ENCODE measurements at regions not wholly inside any gene's neighbourhood (a gene's known extent, or its start where the extent isn't known, plus 50 kb on each side); places are given as distances from the start of the nearest gene placed in this dataset.

DNA sequence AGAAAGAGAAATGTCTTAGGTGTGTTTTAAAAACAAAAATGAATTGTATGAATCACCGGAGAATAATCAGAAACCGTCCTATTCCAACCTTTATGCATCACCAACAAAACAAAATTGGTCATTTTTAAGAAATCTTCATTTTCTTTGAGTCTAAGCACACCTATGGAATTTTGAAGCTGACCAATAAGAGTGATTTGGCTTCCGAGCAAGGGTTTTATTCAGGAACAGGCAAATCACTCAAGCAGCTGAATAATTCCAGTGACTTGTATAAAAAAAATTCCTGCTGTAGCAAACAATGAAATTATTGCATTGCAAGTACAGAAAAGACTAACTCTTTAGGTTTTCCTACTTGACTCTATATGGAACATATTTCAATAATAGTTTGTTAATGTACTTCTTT is 83.8 kb upstream of the FNDC3B start:
- DNase-seq (ENCODE audit: low read depth in 2 of 2) = no peak

DNA sequence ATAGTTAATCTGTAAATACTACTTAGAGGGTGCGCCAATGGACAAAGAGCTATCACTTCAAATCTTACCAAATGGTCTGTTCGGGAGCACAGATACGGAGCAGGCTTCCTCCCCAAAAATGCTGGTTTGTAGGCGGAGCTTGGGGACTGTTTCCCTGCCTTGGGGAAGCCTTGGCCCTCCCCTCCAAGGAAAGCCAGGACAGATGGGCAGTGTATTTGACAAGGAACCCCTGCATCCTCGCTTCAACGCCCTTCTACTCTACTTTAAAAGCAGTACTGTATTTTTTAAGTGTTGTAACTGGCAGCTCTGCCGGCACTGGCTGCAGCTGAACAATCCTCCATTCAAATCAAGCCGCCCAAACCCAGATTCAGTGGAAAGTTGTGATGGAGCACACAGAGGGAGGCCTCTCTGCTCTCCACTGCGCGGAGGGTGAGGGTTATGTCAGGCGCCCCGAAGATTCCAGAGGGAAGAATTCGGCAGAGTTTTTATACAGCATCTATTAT is 83.1 kb upstream of the FNDC3B start:
- DNase-seq (ENCODE audit: low read depth in 2 of 2) = no peak

DNA sequence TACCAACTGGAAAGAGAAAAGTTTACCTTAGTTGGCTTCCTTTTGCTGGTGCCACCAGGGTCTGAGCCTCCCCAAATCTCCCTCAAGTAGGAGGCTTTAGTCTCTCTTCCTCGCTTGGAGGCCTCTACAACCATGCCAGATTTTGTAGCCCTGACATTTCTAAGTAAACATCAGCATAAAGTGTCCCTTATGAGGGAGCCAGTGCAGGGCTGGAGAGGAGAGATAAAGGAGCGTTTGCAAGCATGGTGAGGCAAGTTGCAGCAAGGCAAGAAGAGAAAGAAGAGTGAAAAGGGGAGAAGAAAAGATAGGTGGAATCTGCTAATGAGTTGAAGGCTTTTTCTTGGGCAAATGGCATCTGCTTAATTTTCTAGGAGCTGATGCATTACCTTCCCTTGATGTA is 82.7 kb upstream of the FNDC3B start:
- DNase-seq (ENCODE audit: low read depth in 2 of 2) = no peak

DNA sequence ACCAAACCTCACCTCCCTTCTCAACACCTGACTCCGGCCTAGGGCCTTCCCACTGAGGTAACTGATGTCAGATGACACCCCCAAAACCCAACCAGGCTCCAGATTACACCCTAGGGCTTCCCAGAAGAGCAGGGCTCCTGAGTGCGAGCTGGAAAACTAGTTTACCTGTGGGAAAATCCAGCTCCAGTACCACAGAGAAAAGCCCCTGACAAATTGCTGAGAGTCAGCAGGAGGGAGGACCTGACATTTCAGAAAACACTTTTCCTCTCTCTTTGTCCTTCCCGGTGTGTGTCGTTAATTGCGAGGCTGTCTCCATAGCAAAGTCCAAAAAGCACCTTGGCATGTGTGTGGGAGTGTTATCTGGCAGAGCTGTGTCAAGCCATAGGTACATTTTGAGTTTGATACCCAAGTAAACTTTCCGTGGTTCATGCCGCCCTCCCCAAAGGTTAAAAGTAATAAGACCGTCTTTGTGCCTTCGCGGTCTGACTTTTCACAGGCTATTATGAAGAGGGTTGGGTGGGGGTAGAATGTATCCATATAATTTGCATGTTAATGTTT is 79.8 kb upstream of the FNDC3B start:
- DNase-seq (ENCODE audit: low read depth in 2 of 2) = no peak

DNA sequence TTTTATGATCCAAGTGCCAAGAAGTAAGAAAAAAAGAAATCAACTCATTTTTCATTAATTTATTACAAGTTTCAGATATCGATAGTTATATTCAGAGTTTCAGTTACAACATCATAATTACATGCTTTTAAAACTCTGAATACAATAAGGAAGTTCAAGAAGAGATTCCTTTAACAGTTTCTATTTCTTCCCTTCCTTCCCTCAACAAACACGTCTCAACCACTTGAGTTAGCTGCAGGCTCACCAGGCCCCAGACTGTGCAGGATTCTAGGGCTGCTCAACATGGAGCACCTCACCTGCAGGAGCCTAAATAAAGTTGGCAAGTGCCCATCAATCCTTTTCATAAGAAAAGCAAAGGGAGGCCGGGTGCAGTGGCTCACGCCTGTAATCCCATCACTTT is 79.2 kb upstream of the FNDC3B start:
- DNase-seq (ENCODE audit: low read depth in 2 of 2) = no peak

DNA sequence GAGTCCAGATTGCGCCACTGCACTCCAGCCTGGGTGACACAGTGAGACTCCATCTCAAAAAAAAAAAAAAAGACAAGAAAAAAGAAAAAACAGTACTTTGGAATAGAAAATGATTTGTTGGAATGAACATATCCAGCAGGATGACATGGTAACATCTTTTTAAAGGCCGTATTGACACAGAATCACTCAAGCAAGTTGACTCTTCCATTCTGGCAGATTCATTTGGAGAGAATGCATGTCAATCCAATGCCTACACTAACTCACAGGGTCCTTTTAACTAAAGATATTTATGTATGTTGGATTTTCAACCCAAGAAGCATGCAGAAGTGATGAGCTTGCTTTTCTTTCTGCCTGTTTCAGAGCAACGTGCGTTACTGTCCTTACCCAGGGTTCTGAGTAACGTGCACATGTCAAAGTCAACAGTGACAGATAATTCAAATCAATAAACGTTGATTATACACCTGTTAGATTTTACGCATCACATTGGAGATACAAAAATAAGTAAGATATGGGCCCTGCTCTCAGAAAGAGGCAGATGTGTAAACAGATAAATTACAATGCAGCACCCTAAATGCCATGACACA is 77.1 kb upstream of the FNDC3B start:
- no peak for DNase-seq (ENCODE audit: low read depth in 2 of 2)

DNA sequence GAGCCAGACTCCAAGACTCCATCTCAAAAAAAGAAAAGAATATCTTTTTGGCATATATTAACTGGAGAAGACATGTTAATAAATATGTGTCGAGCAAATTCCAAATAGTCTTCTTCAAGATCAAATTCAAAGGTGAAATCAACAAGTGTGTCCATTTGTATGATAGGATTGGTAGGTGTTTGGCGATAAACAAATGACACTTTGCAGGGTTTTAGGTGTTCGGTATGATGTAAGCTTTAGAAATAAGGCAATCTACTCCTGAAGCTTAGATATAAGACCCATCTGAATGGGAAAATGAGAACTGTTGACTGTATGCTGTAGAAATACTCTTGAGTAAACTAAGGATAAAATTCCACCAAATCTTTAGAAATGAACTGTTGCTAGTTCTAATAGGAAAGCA is 75.8 kb upstream of the FNDC3B start:
- no peak for DNase-seq (ENCODE audit: low read depth in 2 of 2)

DNA sequence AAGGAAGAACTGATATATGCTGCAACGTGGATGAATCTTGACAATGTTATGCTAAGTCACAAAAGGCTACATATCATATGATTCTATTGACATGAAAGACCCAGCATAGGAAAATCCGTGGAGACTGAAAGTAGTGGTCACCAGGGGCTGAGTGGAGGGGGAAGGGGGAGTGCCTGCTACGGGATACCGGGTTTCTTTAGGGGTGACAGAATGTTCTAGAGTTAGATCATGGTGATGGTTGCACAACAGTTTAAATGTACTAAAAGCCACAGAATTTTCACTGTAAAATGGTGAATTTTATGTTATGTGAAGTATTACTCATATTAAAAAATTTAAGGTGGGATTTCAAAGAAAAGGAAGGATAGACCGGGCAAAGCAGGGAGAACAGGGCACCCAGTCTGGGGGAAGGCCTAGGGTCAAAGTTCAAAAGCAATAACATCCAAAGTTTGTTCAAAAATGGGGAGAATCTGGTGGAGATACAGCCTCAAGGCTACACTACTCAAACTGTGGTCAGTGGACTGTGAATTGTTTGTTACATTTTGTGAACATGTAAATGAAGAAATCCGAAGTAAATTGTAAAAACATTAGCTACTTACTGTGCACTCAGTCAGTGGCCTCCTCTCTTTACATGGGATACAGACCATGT is 74.2 kb upstream of the FNDC3B start:
- no peak for DNase-seq (ENCODE audit: low read depth in 2 of 2)

DNA sequence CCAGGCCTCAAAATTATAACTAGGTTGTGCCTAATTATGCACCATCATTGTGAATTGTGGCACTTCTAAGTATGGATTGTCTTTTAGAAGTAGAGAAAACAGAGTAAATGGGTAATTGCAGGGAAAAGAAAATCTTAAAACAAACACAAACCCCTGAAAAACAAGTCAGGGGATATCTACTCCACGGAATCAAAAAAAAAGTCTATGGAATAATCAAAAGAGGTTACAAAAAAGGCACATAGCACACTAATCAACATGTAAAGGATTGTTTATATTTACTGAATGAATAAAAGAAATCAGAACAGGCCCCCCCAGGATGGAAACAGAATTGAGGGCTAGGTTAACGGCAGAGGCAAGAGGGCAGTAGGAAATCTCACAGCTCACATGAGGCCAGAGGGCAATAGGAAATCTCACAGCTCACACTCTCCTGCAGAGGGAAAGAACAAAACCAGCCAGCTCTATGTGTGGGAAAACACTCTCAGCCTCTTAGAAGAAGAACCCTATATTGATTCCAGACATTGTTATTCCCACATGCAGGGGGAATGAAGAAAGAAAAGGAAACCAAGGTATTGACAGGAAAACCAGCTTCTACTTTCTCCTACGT is 72.7 kb upstream of the FNDC3B start:
- DNase-seq (ENCODE audit: low read depth in 2 of 2) = peak in 1 of 2 donors; percentile 84

DNA sequence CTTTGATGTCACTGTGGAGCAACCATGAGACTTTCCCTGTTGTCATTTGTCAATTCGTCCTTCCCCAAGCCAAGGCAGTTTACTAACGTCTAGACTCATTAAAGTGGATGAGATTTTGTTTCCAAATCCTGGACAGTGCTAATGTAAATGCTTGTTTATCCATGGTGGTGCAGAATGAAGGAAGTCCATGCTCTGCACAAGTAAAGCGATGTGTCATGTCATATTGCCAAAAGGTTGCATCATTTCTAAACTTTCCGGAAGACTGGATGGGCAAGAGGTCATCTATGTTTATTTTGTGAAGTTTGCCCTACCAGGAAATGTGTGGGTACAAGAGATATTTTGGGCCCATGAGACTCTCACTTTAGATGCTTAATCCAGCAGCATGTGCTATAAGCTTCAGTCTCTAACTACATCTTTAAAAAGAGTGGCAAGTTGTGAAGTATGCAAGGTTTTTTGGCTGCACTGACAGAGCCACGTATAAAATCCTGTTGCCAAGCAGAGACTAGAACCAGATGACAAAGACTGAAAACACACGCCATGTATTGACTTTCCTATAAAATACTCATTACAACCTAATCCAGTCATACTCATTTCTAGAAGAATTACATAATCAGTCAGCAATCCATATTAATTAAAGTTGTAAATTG is 72.1 kb upstream of the FNDC3B start:
- peak; percentile 89 to 90 for DNase-seq (ENCODE audit: low read depth in 2 of 2)

DNA sequence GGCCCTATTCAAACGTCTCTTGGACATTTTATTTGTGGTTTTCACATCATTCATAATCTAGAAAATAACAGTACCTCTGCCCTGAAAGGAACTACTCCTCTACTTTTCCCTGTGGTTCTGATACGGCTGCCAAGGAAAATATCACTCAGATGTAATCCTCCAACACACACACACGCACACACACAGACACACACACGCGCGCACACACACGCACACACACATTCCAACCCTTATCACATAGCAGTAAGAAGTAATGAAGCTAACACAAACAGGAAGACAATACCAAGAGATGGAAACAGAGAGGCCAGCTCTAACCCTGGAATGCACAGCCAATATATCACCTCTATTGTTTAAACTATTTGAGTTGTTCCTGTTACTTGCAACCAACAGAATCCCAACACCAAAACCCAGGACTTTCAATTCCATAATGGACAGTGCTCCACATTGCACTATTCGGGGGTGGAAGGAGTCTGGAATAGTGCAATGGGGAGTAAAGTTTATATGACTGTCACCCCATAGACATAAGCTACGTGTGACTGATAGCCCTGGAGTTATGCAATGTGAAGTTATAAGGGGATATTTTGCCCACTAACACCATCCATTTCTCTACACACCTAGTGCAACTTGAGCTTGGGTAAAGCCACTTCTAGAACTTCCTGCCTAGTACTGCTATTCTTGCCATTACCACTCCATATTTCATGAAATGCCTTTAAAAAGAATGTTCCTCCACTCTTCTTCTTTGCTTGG is 71.3 kb upstream of the FNDC3B start:
- DNase-seq (ENCODE audit: low read depth in 2 of 2) = peak; percentile 77 to 88

DNA sequence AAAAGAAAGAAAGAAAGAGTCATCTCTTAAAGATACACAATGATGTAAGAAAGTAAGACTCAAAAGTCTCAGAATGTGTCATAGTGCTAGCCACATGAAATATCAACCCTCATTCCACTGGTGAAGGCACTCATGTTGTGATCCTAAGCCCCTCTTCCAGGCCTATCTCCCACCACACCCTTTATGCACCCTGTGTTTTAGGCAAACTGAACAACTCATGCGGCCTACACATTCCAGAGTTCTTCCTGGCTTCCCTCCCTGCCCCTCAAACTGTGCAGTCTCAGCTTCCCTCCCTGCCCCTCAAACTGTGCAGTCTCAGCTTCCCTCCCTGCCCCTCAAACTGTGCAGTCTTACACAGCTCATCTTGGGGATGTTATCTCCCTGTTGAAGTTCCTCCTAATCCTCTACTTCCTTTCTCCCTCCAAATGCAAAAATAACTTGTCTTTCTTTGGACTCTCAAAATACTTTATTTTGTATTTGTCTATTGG is 69.0 kb upstream of the FNDC3B start:
- DNase-seq (ENCODE audit: low read depth in 2 of 2) = no peak

DNA sequence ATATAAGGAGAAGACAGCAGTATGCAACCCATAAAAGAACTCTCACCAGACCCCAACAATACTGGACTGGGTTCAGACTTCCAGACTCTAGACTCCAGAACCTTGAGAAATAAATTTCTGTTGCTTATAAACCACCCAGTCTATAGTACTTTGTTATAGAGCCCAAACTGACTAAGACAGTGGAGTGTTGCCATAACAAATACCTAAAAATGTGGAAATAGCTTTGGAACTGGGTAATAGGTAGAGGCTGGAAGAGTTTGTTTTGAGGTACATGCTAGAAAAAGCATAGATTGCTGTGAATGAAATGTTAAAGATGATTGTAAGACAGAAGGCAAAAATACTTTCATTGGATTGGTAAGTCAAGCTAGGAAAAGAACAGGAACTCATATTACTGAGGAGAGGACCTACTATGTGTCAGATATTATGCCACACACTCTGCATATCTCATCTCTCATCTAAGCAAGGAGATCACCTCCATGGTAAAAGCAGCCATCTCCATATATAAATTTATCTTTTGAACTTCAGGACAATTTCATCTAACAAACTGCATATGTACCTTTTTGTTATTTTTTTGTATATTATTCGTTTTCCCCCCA is 67.4 kb upstream of the FNDC3B start:
- no peak for DNase-seq (ENCODE audit: low read depth in 2 of 2)

DNA sequence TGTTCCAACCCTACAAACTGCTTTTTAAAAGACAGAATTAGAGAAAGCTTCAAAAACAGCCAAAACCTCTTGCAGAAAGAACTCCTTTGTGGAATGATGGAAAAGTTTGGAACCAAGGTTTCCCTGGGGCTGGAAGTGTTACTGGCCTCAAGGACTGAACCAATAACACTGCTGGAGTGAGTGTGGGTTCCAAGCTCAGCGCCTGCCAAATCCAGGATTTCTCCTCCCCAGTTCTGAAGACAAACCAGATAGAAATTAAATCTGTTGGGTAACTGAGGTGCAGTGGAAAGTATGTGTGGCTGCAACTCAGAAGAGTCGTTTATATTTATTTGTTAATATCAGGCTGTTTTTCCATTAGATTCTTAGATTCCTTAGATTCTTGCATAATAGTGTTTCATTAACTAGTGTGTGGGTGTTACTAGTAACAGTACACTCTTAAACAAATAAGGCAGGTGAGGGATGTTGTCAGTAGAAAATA is 66.5 kb upstream of the FNDC3B start:
- DNase-seq (ENCODE audit: low read depth in 2 of 2) = no peak

DNA sequence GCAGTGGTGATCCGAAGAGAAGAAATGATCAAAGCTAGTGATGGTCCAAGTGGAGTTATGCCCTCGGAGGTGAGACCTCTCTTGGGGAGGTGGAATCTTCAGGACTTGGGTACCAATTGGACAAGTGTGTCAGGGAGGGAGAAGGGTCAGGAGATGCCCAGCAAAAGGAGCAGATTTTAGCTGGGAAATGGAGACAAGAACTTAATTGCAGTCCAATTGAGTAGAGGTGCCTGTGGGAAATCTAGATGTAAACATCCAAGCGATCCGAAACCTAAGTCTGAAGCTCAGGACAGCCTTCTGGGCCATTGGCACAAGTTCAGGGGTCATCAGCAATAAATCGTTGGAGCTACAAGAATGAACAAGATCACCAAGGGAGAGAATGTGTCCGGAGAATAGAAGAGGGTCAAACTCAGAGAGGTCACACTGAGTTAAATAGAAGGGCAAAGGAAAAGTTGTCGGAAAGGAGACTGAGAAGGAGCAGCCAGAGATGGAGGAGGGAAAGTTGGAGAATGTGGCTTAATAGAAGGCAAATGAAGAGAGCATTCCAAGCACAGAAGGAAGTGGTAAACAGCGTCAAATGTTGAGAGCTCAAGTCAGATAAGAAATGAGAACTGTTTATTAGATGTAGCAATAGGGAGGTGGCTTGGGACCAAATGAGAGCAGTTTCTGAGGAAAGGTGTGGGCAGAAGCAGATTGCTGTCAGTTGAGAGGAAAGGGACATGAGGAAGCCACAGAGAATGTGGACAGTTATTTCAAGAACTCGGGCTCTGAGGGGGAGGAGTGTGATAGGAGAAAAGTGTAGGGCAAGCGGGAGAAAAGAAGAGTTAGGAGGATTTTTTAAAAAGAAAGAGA is 64.2 kb upstream of the FNDC3B start:
- no peak for DNase-seq (ENCODE audit: low read depth in 2 of 2)

DNA sequence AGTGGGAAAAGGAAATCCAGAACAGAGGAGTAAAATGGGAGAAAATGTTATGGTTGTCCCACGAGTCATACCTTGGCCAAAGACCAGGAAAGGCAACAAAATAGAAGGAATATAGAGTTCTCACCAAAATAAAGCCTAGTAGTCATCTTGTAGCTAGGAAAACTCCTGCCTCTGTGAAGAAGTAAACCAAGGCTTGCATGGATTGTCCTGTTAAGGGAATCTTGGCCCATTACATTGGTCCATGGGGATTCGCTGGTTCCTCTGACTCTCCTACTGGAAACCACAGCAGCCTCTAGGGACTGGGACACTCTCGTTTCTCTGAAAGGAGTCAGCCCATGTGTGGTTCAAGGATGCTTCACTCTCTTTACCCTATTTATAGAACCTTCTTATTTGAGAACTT is 62.9 kb upstream of the FNDC3B start:
- DNase-seq (ENCODE audit: low read depth in 2 of 2) = no peak

DNA sequence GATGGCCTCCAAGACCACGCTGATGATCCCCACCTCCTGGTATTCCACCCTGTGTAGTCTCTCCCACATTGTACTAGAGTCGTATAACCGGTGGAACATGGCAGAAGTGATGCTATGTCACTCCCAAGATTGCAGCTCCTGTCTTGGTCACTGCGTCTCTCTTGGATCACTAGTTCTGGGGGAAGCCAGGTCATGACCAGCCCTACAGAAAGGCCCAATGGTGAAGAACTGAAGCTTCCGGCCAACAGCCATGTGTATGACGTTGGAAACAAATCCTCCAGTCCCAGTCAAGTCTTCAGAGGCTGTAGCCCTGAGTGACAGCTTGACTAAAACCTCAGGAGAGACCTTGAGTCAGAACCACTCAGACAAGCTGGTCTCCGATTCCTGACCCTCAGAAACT is 61.9 kb upstream of the FNDC3B start:
- no peak for DNase-seq (ENCODE audit: low read depth in 2 of 2)

DNA sequence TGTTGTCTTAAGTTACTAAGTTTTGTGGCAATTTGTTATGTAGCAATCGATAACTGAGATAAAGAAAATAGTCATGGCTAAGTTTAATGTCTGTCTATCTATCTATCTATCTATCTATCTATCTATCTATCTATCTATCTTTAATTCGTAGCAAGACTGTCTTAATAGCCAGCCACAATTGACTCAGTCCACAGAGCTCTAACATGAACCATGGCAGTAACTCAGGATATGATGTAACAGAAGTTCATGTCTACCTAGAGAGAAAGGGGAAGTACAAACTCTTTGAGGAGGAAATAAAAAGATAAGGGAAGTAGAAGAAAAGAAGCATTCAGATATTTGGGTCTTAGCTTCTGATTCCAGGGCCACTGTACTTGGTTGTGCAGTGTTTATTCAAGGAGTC is 61.5 kb upstream of the FNDC3B start:
- no peak for DNase-seq (ENCODE audit: low read depth in 2 of 2)

DNA sequence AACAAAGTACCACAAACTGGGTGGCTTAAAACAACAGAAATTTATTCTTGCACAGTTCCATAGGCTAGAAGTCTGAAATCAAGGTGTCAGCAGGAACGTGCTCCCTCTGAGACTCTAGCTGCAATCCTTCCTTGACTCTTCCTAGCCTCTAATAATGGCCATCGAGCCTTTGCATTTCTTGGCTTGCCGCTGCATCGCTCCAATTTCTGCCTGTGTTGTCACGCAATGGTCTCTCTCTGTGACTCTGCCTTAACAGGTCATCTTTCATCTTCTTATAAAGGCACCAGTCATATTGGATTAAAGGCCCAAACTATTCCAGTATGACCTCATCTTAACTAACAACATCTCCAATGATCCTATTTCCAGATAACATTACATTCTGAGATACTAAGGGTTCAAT is 61.0 kb upstream of the FNDC3B start:
- DNase-seq (ENCODE audit: low read depth in 2 of 2) = no peak

DNA sequence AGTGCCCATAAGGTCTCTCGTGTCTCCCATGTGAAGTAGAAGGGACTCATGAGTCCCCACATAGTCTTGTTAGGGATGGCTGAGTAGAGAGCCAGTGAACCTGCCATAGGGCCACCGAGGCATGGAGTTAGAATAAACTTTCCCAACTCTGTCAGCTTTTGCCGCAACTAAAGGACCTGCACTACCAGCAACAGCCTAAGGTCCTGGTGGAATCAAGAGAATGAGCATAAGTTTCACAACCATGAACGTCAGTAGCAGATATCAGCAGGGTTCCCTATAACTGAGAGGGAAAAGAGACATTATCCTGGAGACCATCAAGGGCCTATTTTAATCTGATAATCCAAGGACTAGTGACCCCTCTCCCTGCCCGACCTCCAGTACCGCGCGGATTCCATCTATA is 60.3 kb upstream of the FNDC3B start:
- DNase-seq (ENCODE audit: low read depth in 2 of 2) = no peak

All from dermis microvascular lymphatic vessel endothelial cell (primary cell).